Naive B cell (primary cell): ENCODE measurements at regions not wholly inside any gene's neighbourhood (a gene's known extent, or its start where the extent isn't known, plus 50 kb on each side); places are given as distances from the start of the nearest gene placed in this dataset.

Experiments used
- ATAC-seq, 2 donors: fragments of 150-1000 bp; cut with Tn5 transposase; 2 replicates each; pipeline ENCODE4 v1.10.0; 2021; ENCODE audit warnings: low read depth in 2 of 2, mild to moderate bottlenecking in 2 of 2, moderate library complexity in 2 of 2
- DNase-seq: peaks from one replicate; pipeline ENCODE4 v3.0.0; 2022
- H3K27ac Mint-ChIP-seq, 6 donors: one replicate each; pipeline ENCODE4 v1.8.0; 2020 to 2022; ENCODE audit warnings: mild to moderate bottlenecking in 6 of 6, mixed read lengths in 6 of 6, moderate library complexity in 5 of 6, inconsistent platforms in 2 of 6
- H3K27me3 Mint-ChIP-seq, 3 donors: one replicate each; pipeline ENCODE4 v1.8.0; 2021 to 2022; ENCODE audit warnings: mixed read lengths in 3 of 3, mild to moderate bottlenecking in 1 of 3
- H3K36me3 Mint-ChIP-seq, 2 donors: one replicate each; pipeline ENCODE4 v1.8.0; 2020 to 2022; ENCODE audit warnings: mixed read lengths in 2 of 2, inconsistent platforms in 1 of 2, mild to moderate bottlenecking in 1 of 2
- H3K4me1 Mint-ChIP-seq, 3 donors: one replicate each; pipeline ENCODE4 v1.8.0; 2020 to 2022; ENCODE audit warnings: mixed read lengths in 3 of 3, inconsistent platforms in 1 of 3, mild to moderate bottlenecking in 1 of 3, moderate library complexity in 1 of 3
- H3K4me3 Mint-ChIP-seq, 8 donors: one replicate each; pipeline ENCODE4 v1.8.0; 2020 to 2022; ENCODE audit warnings: mild to moderate bottlenecking in 8 of 8, mixed read lengths in 8 of 8, moderate library complexity in 8 of 8, inconsistent platforms in 2 of 8
- H3K9me3 Mint-ChIP-seq, 7 donors: one replicate each; pipeline ENCODE4 v1.8.0; 2020 to 2022; ENCODE audit warnings: mixed read lengths in 7 of 7, mild to moderate bottlenecking in 5 of 7, inconsistent platforms in 2 of 7, moderate library complexity in 1 of 7

DNA sequence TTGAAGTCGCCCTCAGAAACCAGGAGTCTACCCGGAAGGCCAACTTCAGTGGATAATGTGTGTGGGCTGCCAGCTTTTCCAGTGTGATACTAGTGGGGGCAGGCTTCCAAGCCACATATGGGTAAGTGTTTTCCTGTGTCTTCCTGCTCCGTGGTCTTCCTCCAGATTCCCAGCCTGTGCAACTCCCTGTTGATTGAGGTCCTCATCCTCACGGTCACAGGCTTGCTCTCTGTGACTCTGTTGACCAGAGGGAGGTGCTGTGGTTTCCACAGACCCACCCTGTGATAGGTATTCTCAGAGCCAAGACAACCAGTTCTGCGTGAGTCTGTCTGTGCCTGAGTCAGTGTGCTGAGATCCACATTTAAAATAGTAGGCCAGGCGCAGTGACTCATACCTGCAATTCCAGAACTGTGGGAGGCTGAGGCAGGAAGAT lies 388.0 kb upstream of the IRX2 start:
- ATAC-seq (no peak), DNase-seq (no peak)
- Mint-ChIP-seq H3K4me3 (no peak overlapping the region), H3K27ac (no peak overlapping the region), H3K27me3 (no peaks in the 10 kb centered on the region), H3K36me3 (no peaks in the 10 kb centered on the region), H3K9me3 (peaks cover 0 to 17% (median 4%) of the 10 kb centered on the region in 7 donors), H3K4me1 (no peaks in the 10 kb centered on the region)

DNA sequence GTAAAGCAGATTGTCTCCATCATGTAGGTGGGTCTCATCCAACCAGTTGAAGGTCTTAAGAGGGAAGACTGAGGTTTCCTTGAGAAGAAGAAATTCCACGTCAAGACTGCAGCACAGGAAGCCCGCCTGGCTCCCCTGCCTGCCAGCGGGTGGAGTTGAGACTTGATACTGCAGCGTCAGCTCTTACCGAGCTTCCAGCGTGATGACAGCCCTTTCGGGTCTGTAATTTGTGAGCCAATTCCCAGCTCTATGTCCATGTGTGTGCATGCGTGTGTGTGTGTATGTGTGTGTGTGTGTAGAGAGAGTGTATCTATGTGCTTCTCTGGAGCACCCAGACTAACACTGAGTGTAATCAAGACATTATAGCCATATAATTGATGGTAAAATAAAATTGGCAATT lies 379.7 kb upstream of the IRX2 start:
- Mint-ChIP-seq H3K4me3 (peak overlapping the region in 1 of 8 donors; percentile 17), H3K9me3 (peaks cover 0 to 10% (median 5%) of the 10 kb centered on the region in 7 donors), H3K27me3 (no peaks in the 10 kb centered on the region), H3K36me3 (no peaks in the 10 kb centered on the region), H3K4me1 (no peaks in the 10 kb centered on the region), H3K27ac (no peak overlapping the region)
- no peak for DNase-seq
- no peak for ATAC-seq

DNA sequence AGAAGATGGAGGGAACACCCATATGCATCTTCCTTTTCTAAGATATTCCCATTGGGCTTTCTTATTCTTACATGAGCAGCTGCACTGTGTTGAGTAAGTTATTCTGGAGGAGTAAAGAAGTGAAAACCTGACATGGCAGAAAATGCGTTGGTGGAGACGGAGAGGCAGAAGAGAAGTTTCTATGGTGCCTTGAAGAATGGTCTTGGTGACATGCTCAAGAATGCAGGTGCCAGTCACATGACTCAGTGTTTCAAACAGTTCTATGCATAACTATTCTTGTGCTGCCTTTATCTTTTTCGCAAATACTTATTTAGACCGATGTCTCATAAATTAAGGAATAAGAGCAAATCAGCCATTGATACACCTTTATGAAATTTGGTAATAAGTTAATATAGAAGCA lies 377.8 kb upstream of the IRX2 start:
- Mint-ChIP-seq H3K27ac (no peak overlapping the region), H3K27me3 (no peaks in the 10 kb centered on the region), H3K9me3 (peaks cover 0 to 6% (median 5%) of the 10 kb centered on the region in 7 donors), H3K36me3 (no peaks in the 10 kb centered on the region), H3K4me1 (no peaks in the 10 kb centered on the region), H3K4me3 (no peak overlapping the region)
- no peak for ATAC-seq
- DNase-seq: no peak

- ATAC-seq: no peak
- Mint-ChIP-seq H3K9me3 (peaks cover 0 to 6% (median 4%) of the 10 kb centered on the region in 7 donors), H3K4me3 (no peak overlapping the region), H3K27me3 (peaks cover 0 to 5% (median 0%) of the 10 kb centered on the region in 3 donors), H3K27ac (no peak overlapping the region), H3K4me1 (no peaks in the 10 kb centered on the region), H3K36me3 (no peaks in the 10 kb centered on the region)
- no peak for DNase-seq
These were observed 376.0 kb upstream of the IRX2 start for GRCh38 chr5:3127423-3127911.

DNA sequence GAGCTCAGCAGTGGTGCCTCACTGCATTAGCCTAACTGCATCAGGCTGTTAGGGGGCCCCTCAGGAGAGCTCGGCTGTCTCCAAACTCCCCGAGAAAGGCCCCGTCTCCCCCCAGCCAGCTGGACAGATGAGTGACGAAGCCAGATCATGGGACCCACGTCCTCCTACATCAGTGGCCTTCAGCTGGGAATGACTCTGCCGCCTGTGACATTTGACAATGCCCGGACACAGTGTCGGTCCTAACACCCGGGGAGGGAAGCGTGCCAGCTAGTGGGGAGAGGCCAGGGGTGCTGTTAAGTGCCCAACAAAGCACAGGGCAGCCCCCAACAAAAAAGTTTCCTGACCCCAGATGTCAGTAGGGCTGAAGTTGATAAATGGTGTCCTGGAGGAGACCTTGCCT lies 375.2 kb upstream of the IRX2 start:
- Mint-ChIP-seq H3K4me1 (no peaks in the 10 kb centered on the region), H3K4me3 (no peak overlapping the region), H3K9me3 (peaks cover 0 to 6% (median 4%) of the 10 kb centered on the region in 7 donors), H3K27me3 (peaks cover 2 to 10% (median 3%) of the 10 kb centered on the region in 3 donors), H3K27ac (no peak overlapping the region), H3K36me3 (no peaks in the 10 kb centered on the region)
- DNase-seq (no peak), ATAC-seq (no peak)

DNA sequence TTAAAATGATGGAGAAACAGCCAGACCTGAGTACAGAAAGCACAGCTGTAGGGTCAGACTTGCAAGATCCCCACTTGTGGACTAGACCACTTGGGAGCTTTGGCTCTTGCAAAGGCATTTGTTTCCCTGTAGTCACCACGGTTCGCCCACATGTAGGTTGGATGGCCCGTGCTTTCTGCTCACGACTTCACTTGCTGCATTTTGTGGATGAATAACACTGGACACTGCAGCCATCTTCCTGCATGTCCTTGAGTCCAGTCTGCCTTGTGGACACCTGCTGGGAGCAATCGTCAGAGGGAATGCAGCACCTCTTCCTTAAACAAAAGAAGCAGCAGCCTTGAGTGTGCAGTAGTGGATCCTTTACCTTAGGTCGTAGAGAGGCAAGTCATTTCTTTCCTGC lies 372.9 kb upstream of the IRX2 start:
- Mint-ChIP-seq H3K4me1 (no peaks in the 10 kb centered on the region), H3K27ac (no peak overlapping the region), H3K27me3 (peaks cover 4 to 29% (median 14%) of the 10 kb centered on the region in 3 donors), H3K36me3 (no peaks in the 10 kb centered on the region), H3K9me3 (peaks cover 0 to 6% (median 2%) of the 10 kb centered on the region in 7 donors), H3K4me3 (no peak overlapping the region)
- no peak for DNase-seq
- ATAC-seq: no peak

DNA sequence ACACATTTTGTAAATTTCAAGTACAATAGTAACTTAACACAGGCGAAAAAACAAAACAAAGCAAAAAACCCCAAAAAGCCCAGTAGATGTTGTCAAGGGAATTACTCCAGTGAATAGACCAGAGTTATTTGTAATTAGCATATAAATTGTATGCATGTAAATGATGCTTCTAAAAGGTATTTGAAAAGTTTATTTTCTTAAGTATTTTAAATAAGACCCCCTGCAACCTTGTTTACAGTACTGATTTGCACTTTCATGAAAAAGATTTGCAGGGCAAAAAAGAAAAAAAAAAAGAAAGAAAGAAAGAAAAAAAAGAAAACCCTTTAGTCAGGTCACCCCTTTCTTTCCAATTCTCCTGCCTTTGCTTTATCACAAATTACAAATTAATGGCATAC lies 372.3 kb upstream of the IRX2 start:
- Mint-ChIP-seq H3K9me3 (peaks cover 0 to 6% (median 0%) of the 10 kb centered on the region in 7 donors), H3K4me1 (no peaks in the 10 kb centered on the region), H3K27me3 (peaks cover 9 to 35% (median 14%) of the 10 kb centered on the region in 3 donors), H3K36me3 (no peaks in the 10 kb centered on the region), H3K4me3 (no peak overlapping the region), H3K27ac (no peak overlapping the region)
- ATAC-seq: no peak
- DNase-seq: no peak

GRCh38 chr5:3122985-3123762 lies 371.7 kb upstream of the IRX2 start:
- ATAC-seq (no peak), DNase-seq (no peak)
- Mint-ChIP-seq H3K27me3 (peaks cover 9 to 41% (median 14%) of the 10 kb centered on the region in 3 donors), H3K27ac (no peak overlapping the region), H3K9me3 (peaks cover 0 to 5% (median 0%) of the 10 kb centered on the region in 7 donors), H3K4me3 (no peak overlapping the region), H3K4me1 (no peaks in the 10 kb centered on the region), H3K36me3 (no peaks in the 10 kb centered on the region)

GRCh38 chr5:3122216-3122615 lies 370.7 kb upstream of the IRX2 start:
- no peaks in the 10 kb centered on the region for H3K36me3 Mint-ChIP-seq

GRCh38 chr5:3121813-3122212 lies 370.3 kb upstream of the IRX2 start:
- Mint-ChIP-seq H3K27me3 (peaks cover 17 to 51% (median 22%) of the 10 kb centered on the region in 3 donors), H3K4me3 (no peak overlapping the region), H3K36me3 (no peaks in the 10 kb centered on the region), H3K27ac (no peak overlapping the region), H3K9me3 (peaks cover 0 to 10% (median 2%) of the 10 kb centered on the region in 7 donors), H3K4me1 (peaks cover 0 to 2% (median 0%) of the 10 kb centered on the region in 3 donors)
- no peak for ATAC-seq
- no peak for DNase-seq

More at GRCh38 chr5:3122216-3122615, 370.7 kb upstream of the IRX2 start:
- Mint-ChIP-seq H3K27me3 (peaks cover 14 to 47% (median 20%) of the 10 kb centered on the region in 3 donors), H3K9me3 (peaks cover 0 to 7% (median 2%) of the 10 kb centered on the region in 7 donors), H3K27ac (no peak overlapping the region), H3K4me3 (no peak overlapping the region), H3K4me1 (peaks cover 0 to 2% (median 0%) of the 10 kb centered on the region in 3 donors)
- no peak for ATAC-seq
- no peak for DNase-seq

GRCh38 chr5:3120028-3120427 lies 368.6 kb upstream of the IRX2 start:
- DNase-seq (no peak), ATAC-seq (no peak)
- H3K9me3 Mint-ChIP-seq: peaks cover 0 to 12% (median 3%) of the 10 kb centered on the region in 7 donors
- no peak overlapping the region for H3K4me3 Mint-ChIP-seq
- peaks cover 0 to 2% (median 0%) of the 10 kb centered on the region in 3 donors for H3K4me1 Mint-ChIP-seq
- no peaks in the 10 kb centered on the region for H3K36me3 Mint-ChIP-seq
- H3K27me3 Mint-ChIP-seq: peaks cover 26 to 66% (median 30%) of the 10 kb centered on the region in 3 donors
- H3K27ac Mint-ChIP-seq: no peak overlapping the region

DNA sequence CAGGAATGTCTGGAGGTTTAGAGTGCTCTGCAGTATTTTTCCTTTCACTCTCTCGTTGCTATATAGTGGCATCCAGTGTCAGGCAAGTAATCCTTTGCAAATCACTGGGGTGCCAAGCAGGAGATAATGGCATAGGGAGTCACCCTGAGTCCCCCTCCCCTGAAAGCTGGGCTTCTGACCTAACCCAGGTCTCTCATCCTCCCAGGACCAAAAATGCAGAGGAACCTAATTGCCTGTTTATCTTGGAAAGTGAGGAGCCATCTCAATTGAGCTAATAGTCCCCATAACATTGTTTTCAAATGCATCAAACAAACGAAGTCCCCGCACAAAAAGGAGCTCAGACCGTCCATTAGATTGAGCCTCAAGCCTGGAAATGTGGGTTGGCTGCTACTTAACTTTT lies 368.0 kb upstream of the IRX2 start:
- no peaks in the 10 kb centered on the region for H3K36me3 Mint-ChIP-seq
- H3K27ac Mint-ChIP-seq: no peak overlapping the region
- peaks cover 30 to 67% (median 30%) of the 10 kb centered on the region in 3 donors for H3K27me3 Mint-ChIP-seq
- peaks cover 0 to 12% (median 4%) of the 10 kb centered on the region in 7 donors for H3K9me3 Mint-ChIP-seq
- peaks cover 0 to 2% (median 0%) of the 10 kb centered on the region in 3 donors for H3K4me1 Mint-ChIP-seq
- ATAC-seq: no peak
- no peak overlapping the region for H3K4me3 Mint-ChIP-seq
- no peak for DNase-seq

- Mint-ChIP-seq H3K9me3 (peaks cover 0 to 12% (median 6%) of the 10 kb centered on the region in 7 donors), H3K4me3 (no peak overlapping the region), H3K36me3 (no peaks in the 10 kb centered on the region), H3K27me3 (peaks cover 30 to 67% (median 33%) of the 10 kb centered on the region in 3 donors), H3K27ac (no peak overlapping the region), H3K4me1 (peaks cover 0 to 2% (median 0%) of the 10 kb centered on the region in 3 donors)
- no peak for DNase-seq
- no peak for ATAC-seq
These were observed 366.9 kb upstream of the IRX2 start for GRCh38 chr5:3118340-3118739.

GRCh38 chr5:3116366-3116765 lies 364.9 kb upstream of the IRX2 start:
- H3K27ac Mint-ChIP-seq: no peak overlapping the region
- H3K9me3 Mint-ChIP-seq: peaks cover 0 to 12% (median 6%) of the 10 kb centered on the region in 7 donors

More at GRCh38 chr5:3116366-3116765, 364.9 kb upstream of the IRX2 start:
- ATAC-seq: no peak
- H3K4me1 Mint-ChIP-seq: peaks cover 0 to 2% (median 0%) of the 10 kb centered on the region in 3 donors
- H3K27me3 Mint-ChIP-seq: peaks cover 26 to 57% (median 30%) of the 10 kb centered on the region in 3 donors
- H3K36me3 Mint-ChIP-seq: no peaks in the 10 kb centered on the region
- no peak for DNase-seq
- no peak overlapping the region for H3K4me3 Mint-ChIP-seq
